HEK293 (cell line): ENCODE measurements at regions not wholly inside any gene's neighbourhood (a gene's known extent, or its start where the extent isn't known, plus 50 kb on each side); places are given as distances from the start of the nearest gene placed in this dataset.

Source experiments
- CTCF ChIA-PET: fragments of 350-600 bp; formaldehyde crosslinking; extraction: SDS; loops from one replicate; lab custom pipeline; 2021; ENCODE audit warnings: antibody characterized with exemption; lab: Yijun Ruan, JAX
- POLR2A ChIA-PET: fragments of 300-600 bp; formaldehyde crosslinking; extraction: SDS; loops from one replicate; lab custom pipeline; 2020; ENCODE audit warnings: antibody characterized with exemption, inconsistent platforms; lab: Yijun Ruan, JAX
- H3K27ac ChIP-seq: fragments of 200-500 bp; sonication (Bioruptor generic); 2 replicates; pipeline ENCODE4 v1.5.1; 2014; ENCODE audit warnings: low read depth, low read length, control low read depth, inconsistent platforms; ENCODE audit errors: extremely low read depth
- H3K36me3 ChIP-seq, 2 experiments: fragments of 200-500 bp in 1 of 2; sonication (Bioruptor generic) in 1 of 2; 1 replicate in 1 of 2; 2 replicates in 1 of 2; pipeline ENCODE4 v1.5.1; 2014 to 2017; ENCODE audit warnings: inconsistent platforms in 2 of 2, low read length in 2 of 2; ENCODE audit not compliant: control insufficient read depth in 2 of 2, insufficient read depth in 1 of 2
- H3K4me1 ChIP-seq: fragments of 200-500 bp; sonication (Bioruptor generic); 2 replicates; pipeline ENCODE4 v1.5.1; 2014; ENCODE audit warnings: mild to moderate bottlenecking, low read length, inconsistent platforms; ENCODE audit not compliant: control insufficient read depth, insufficient read depth
- H3K4me3 ChIP-seq: 2 replicates; pipeline ENCODE4 v1.5.1; 2011; ENCODE audit warnings: low read depth, mild to moderate bottlenecking, control low read depth, low read length, moderate library complexity
- H3K9me3 ChIP-seq: fragments of 200-500 bp; sonication (Bioruptor generic); 2 replicates; pipeline ENCODE4 v1.5.1; 2014; ENCODE audit warnings: low read depth, low read length, inconsistent platforms; ENCODE audit not compliant: control insufficient read depth, insufficient read depth
- ATF2 ChIP-seq: fragments of 450-650 bp; formaldehyde crosslinking; IDR thresholded peaks from 2 replicates; pipeline ENCODE4 v1.5.1; 2016; ENCODE audit warnings: missing biosample characterization, missing genetic modification characterization, low read depth
- BCL11A ChIP-seq: fragments of 450-650 bp; formaldehyde crosslinking; IDR thresholded peaks from 2 replicates; pipeline ENCODE4 v1.5.1; 2016; ENCODE audit warnings: low read depth, missing biosample characterization, missing genetic modification characterization
- BCL6B ChIP-seq: fragments of 450-650 bp; formaldehyde crosslinking; IDR thresholded peaks from 2 replicates; pipeline ENCODE4 v1.5.1; 2017; ENCODE audit warnings: missing biosample characterization, missing genetic modification characterization
- IKZF3 ChIP-seq: fragments of 450-650 bp; IDR thresholded peaks from 2 replicates; pipeline ENCODE4 v1.5.0; 2018; ENCODE audit warnings: missing biosample characterization, mild to moderate bottlenecking, missing genetic modification characterization, moderate library complexity
- KLF8 ChIP-seq: fragments of 450-650 bp; formaldehyde crosslinking; IDR thresholded peaks from 2 replicates; pipeline ENCODE4 v1.5.1; 2016; ENCODE audit warnings: missing biosample characterization, missing genetic modification characterization
- PBX3 ChIP-seq: sonication (generic); formaldehyde crosslinking; IDR thresholded peaks from 2 replicates; pipeline ENCODE4 v1.8.1; 2022; ENCODE audit warnings: mild to moderate bottlenecking, moderate library complexity, missing genetic modification reagents
- PRDM1 ChIP-seq: fragments of 450-650 bp; formaldehyde crosslinking; IDR thresholded peaks from 2 replicates; pipeline ENCODE4; 2016; ENCODE audit warnings: missing biosample characterization, missing genetic modification characterization
- PRDM10 ChIP-seq: fragments of 450-650 bp; formaldehyde crosslinking; IDR thresholded peaks from 2 replicates; pipeline ENCODE4 v1.5.1; 2016; ENCODE audit warnings: missing biosample characterization, missing genetic modification characterization
- ZNF10 ChIP-seq: fragments of 450-650 bp; formaldehyde crosslinking; IDR thresholded peaks from 2 replicates; pipeline ENCODE4 v1.5.1; 2017; ENCODE audit warnings: missing biosample characterization, missing genetic modification characterization
- ZNF16 ChIP-seq: fragments of 450-650 bp; formaldehyde crosslinking; IDR thresholded peaks from 2 replicates; pipeline ENCODE4 v1.5.1; 2016; ENCODE audit warnings: low read depth, missing biosample characterization, missing genetic modification characterization
- ZNF184 ChIP-seq: fragments of 450-650 bp; IDR thresholded peaks from 2 replicates; pipeline ENCODE4 v1.5.1; 2018; ENCODE audit warnings: missing biosample characterization, mild to moderate bottlenecking, missing genetic modification characterization
- ZNF23 ChIP-seq: fragments of 450-650 bp; formaldehyde crosslinking; IDR thresholded peaks from 2 replicates; pipeline ENCODE4 v1.5.1; 2016; ENCODE audit warnings: missing biosample characterization, missing genetic modification characterization, borderline replicate concordance
- ZNF239 ChIP-seq: fragments of 450-650 bp; formaldehyde crosslinking; IDR thresholded peaks from 2 replicates; pipeline ENCODE4 v1.5.1; 2016; ENCODE audit warnings: missing biosample characterization, missing genetic modification characterization
- ZNF433 ChIP-seq: fragments of 450-650 bp; formaldehyde crosslinking; IDR thresholded peaks from 2 replicates; pipeline ENCODE4 v1.5.1; 2016; ENCODE audit warnings: missing biosample characterization, missing genetic modification characterization, low read depth
- ZNF473 ChIP-seq: fragments of 450-650 bp; formaldehyde crosslinking; IDR thresholded peaks from 2 replicates; pipeline ENCODE4 v1.5.1; 2017; ENCODE audit warnings: missing biosample characterization, missing genetic modification characterization
- ZNF518A ChIP-seq: fragments of 450-650 bp; formaldehyde crosslinking; conservative IDR thresholded peaks from 2 replicates; pipeline ENCODE4 v1.5.1; 2016; ENCODE audit warnings: low read depth, missing biosample characterization, missing genetic modification characterization
- ZNF623 ChIP-seq: fragments of 450-650 bp; formaldehyde crosslinking; IDR thresholded peaks from 2 replicates; pipeline ENCODE4 v1.5.1; 2016; ENCODE audit warnings: missing biosample characterization, missing genetic modification characterization
- ZNF670 ChIP-seq: fragments of 450-650 bp; formaldehyde crosslinking; IDR thresholded peaks from 2 replicates; pipeline ENCODE4 v1.5.1; 2016; ENCODE audit warnings: missing biosample characterization, missing genetic modification characterization, low read depth
- ZXDB ChIP-seq: fragments of 450-650 bp; formaldehyde crosslinking; IDR thresholded peaks from 2 replicates; pipeline ENCODE4 v1.5.1; 2016; ENCODE audit warnings: missing biosample characterization, missing genetic modification characterization

GRCh38 chr4:138308356-138308755 lies 66.2 kb upstream of the SLC7A11 start:
- Histone ChIP-seq H3K9me3 (no peaks in the 10 kb centered on the region), H3K36me3 (no peaks in the 10 kb centered on the region), H3K27ac (no peak overlapping the region), H3K4me1 (no peaks in the 10 kb centered on the region), H3K4me3 (no peak overlapping the region)
- CTCF ChIA-PET, result interaction anchor here (0.6 kb wide), 2 partner anchors 87 to 250 kb away, joined by 3 read pairs; no protein-coding TSS in a partner anchor
- TF ChIP-seq KLF8 (tag by site-specific recombination) (no peak), ZNF433 (tag by site-specific recombination) (no peak), PRDM10 (tag by site-specific recombination) (peak; percentile 52; the same call in 1 of the 2 replicates)
- POLR2A ChIA-PET, result no interaction called here

GRCh38 chr4:138307319-138307718 lies 65.2 kb upstream of the SLC7A11 start:
- Histone ChIP-seq H3K27ac (no peak overlapping the region), H3K36me3 (no peaks in the 10 kb centered on the region), H3K4me3 (no peak overlapping the region), H3K4me1 (no peaks in the 10 kb centered on the region), H3K9me3 (no peaks in the 10 kb centered on the region)
- POLR2A ChIA-PET, result no interaction called here
- CTCF ChIA-PET, result no interaction called here
- no peak for TF ChIP-seq ZNF623 (tag by site-specific recombination)
- TF ChIP-seq ZNF184 (tag by site-specific recombination), result no peak
- TF ChIP-seq ZNF10 (tag by site-specific recombination), result no peak

GRCh38 chr4:138305050-138305449 lies 62.9 kb upstream of the SLC7A11 start:
- Histone ChIP-seq H3K4me1 (no peaks in the 10 kb centered on the region), H3K9me3 (no peaks in the 10 kb centered on the region), H3K4me3 (no peak overlapping the region), H3K36me3 (no peaks in the 10 kb centered on the region), H3K27ac (no peak overlapping the region)
- CTCF ChIA-PET, result interaction anchor here (0.8 kb wide), 1 partner anchor 573 kb away, joined by 4 read pairs; no protein-coding TSS in a partner anchor
- POLR2A ChIA-PET, result no interaction called here
- TF ChIP-seq BCL6B (tag by site-specific recombination) (no peak), ZNF239 (tag by site-specific recombination) (no peak), ZNF23 (no peak), ZNF16 (tag by site-specific recombination) (no peak), ZNF670 (no peak), ZNF518A (tag by site-specific recombination) (no peak), PRDM1 (no peak), IKZF3 (no peak), ZXDB (tag by site-specific recombination) (no peak), ZNF473 (tag by site-specific recombination) (no peak), ATF2 (tag by site-specific recombination) (no peak), PBX3 (CRISPR knock-in tag) (no peak), BCL11A (tag by site-specific recombination) (no peak)
